GM21529 (cell line): ENCODE measurements at regions not wholly inside any gene's neighbourhood (a gene's known extent, or its start where the extent isn't known, plus 50 kb on each side); places are given as distances from the start of the nearest gene placed in this dataset.

Experiments
- ATAC-seq: cut with Tn5 transposase; IDR thresholded peaks from one replicate; pipeline ENCODE4 v1.9.1; 2021; ENCODE audit not compliant: unreplicated experiment

DNA sequence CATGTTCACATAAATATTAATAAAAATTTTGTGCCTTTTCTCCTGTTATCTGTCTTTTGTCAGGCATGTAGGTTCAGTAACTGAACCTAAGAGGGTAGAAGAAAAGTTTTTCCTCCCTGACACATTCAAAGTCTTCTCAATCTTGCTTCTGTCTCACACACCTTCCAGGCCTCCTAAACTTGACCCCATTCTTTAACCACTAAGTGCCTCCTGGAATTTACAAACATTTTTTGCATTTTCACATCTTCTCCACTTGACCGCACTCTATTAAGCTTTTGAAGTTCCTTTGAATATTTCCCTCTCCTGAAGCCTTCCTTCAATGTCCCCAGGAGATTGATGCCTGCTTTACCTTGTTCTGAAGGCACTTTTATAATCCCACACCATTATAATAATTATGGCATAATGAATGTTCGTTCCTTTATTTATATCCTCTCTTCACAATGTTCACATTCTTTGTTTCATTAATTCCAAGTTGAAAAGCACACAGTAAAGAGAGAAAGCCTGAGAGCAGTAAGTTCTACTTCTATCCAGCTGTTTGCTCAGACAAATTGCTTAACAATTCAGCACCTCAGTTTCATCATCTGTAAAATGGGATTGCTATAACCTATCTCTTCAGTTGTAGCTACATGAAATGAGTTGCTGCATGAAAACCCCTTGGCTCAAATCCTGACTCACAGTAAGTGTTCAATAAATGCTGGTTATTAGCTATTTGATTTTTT is 184.8 kb upstream of the KLHL29 start:
- ATAC-seq = no peak

GRCh38 chr2:23200787-23201114 is 184.2 kb upstream of the KLHL29 start:
- no peak for ATAC-seq

DNA sequence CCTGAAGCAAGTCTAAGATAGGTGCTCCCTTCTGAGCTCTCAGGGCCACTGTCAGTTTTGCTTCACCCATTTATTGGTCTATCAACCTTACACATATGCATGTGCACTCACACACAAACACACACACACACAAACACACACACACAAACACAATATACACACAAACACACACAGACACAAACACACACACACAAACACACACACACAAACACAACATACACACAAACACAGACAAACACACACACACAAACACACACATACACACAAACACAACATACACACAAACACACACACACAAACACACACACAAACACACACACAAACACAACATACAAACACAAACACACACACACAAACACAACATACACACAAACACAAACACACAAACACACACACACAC is 181.6 kb upstream of the KLHL29 start:
- no peak for ATAC-seq

- ATAC-seq = no peak
Measured at GRCh38 chr2:23204685-23205242, 180.2 kb upstream of the KLHL29 start.

DNA sequence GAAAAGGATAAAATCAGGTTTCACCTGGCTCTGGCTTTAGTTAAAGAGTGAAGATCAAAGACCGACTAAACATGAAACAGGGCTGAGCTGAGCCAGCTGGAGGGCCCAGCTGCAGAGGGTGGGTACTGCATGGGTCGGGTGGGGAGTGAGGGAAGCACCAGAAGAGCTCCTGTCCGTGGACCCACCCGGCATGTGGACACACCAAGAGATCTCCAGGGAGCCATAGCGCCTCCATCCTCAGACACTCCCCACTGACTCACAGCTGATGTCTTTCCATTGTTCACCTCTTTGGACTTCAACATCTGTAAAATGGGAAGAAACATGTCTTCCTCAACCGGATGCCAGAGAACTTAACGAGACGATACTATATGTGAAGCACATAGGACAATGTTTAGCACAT is 178.3 kb upstream of the KLHL29 start:
- no peak for ATAC-seq

DNA sequence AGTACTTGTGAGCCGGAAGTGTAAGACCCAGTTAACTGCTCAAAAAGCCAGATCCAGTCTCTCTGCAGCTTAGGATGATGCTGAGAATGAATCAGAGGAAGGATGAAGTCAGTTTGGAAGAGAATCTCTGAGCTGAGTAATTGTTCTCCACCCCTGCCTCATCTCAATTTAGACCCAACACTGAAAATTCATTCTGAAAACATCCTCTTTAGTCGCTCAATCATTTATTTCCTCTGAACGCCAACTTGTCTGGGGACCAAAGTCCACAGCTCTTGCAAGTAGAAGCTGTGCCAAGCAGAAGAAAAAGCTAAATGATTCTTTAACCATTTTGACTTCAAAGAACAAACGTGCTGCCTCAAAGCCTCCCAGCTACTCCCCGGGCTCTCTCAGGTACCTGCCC is 177.1 kb upstream of the KLHL29 start:
- ATAC-seq = no peak

GRCh38 chr2:23208339-23208738 is 176.6 kb upstream of the KLHL29 start:
- no peak for ATAC-seq

GRCh38 chr2:23209059-23209458 is 175.9 kb upstream of the KLHL29 start:
- ATAC-seq = no peak

- no peak for ATAC-seq
Measured at GRCh38 chr2:23211987-23212583, 172.9 kb upstream of the KLHL29 start.

GRCh38 chr2:23213196-23213595 is 171.8 kb upstream of the KLHL29 start:
- ATAC-seq = no peak

DNA sequence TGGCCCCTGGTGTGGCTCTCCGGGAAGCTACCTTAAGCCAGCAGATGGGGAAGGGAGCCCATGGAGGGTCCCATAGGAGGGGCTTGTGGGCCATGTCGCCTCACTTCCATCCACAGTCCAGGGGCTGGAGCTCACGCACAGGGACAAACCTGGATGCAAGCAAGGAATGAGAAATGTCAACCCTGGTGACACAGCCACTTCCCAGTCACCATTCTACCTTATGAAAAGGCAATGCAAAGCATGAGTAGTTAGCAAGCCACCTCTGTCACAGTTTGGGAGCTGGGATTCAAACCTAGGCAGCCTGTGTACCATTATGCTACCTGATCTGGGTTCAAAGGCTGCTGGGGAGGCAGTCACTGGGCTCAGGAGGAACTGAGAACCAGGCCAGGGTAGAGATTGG is 170.0 kb upstream of the KLHL29 start:
- no peak for ATAC-seq

- no peak for ATAC-seq
Measured at GRCh38 chr2:23219666-23220065, 165.3 kb upstream of the KLHL29 start.

GRCh38 chr2:23220513-23221094 is 164.4 kb upstream of the KLHL29 start:
- ATAC-seq = no peak

- no peak for ATAC-seq
Measured at GRCh38 chr2:23221236-23221635, 163.7 kb upstream of the KLHL29 start.

DNA sequence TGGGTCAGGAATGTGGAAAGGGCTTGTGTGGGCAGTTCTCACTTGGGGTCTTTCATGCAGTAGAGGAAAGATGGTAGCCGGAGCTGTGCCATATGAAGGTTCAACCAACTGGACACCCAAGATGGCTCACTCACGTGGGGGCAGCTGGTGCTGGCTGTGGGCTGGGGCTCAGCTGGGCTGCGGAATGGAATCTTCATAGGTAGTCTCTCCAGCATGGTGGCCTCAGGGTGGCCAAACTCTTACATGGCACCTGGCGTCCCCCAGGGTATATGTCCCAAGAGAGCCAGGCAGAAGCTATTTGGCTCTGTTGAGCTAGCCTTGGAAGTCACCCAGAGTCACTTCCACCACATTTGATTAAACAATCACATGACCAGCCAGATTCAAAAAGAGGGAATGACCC is 163.1 kb upstream of the KLHL29 start:
- ATAC-seq = no peak

GRCh38 chr2:23230885-23231284 is 154.1 kb upstream of the KLHL29 start:
- no peak for ATAC-seq

DNA sequence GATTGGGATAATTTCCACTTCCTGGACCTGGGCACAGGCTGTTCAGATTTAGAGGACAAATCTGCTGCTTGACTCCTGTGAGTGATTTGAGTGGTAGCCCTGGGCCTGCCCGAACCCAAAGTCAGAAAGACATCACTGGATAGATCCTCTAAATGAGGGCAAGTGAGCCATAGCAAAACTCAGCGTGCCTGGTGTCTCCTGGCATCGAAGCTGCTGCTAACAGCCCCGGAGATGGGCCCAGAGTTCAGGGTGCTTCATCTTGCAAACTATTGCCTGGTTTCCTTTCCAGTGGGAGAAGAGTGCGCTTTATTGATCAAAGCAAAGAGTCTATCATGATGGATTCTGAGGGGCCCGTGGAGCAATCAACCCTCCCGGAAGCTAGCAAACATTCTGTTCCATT is 153.1 kb upstream of the KLHL29 start:
- no peak for ATAC-seq

- ATAC-seq = no peak
Measured at GRCh38 chr2:23235292-23235691, 149.7 kb upstream of the KLHL29 start.

DNA sequence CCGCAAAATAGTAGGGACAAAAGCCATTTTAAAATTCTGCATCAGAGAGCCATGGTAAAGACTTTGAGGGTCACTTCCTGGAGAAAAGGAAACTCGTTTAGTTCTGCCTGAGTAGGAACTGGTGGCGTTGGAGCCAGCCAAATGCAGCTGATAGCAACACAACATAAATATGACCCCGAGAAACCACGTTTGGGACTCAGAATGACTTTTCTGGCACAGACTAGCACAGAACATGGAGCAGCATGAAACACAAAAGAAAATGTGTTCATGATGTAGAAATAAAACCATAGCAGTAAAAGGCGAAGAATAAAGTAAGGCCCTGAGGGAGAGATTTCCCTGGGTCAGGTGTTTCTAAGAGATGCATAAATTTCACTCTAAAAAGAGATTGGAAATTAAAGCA is 149.2 kb upstream of the KLHL29 start:
- no peak for ATAC-seq

GRCh38 chr2:23237147-23237546 is 147.8 kb upstream of the KLHL29 start:
- ATAC-seq = no peak

DNA sequence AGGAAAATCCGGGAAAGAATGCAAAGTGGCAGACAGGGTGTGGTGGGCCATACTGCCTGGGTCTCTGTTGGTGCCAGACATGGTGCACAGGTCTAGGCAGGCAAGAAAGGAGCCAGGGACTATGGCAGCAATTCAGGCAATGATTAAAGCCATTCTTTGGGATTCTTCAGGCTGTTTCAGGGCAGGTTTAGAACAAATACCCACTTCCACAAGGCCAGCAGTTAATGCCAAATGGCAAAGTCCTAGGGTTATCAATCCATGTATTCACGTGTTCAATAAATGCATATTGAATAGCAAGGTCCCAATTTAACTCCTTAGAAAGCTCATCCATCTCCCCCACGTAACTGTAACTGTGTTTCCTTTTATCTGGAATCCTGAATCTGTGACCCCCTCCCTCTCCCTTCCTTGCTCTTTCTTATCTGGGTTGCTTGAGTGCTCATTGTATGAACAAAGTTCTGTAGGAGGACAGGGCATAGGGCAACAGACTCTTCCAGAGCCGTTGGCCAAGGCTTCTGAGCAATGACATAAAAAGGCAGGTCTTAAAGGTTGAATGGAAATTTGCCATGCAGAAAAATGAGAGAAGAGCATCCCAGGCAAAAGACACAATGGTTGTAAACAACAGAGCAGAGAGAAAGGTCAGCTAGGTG is 146.8 kb upstream of the KLHL29 start:
- no peak for ATAC-seq

GRCh38 chr2:23239374-23239773 is 145.6 kb upstream of the KLHL29 start:
- no peak for ATAC-seq
